Activated CD8-positive, alpha-beta memory T cell treated with anti-CD3 and anti-CD28 coated beads, Interleukin-2, amount 50 U/mL, for 4 hours (primary cell): ENCODE measurements at regions not wholly inside any gene's neighbourhood (a gene's known extent, or its start where the extent isn't known, plus 50 kb on each side); places are given as distances from the start of the nearest gene placed in this dataset.

Experiments used
- DNase-seq: peaks from one replicate; pipeline ENCODE4 v3.0.0-alpha.2; 2020

GRCh38 chr17:77479372-77480198, 338.8 kb downstream of the SEC14L1 start:
- no peak for DNase-seq

- no peak for DNase-seq
Measured at GRCh38 chr17:77480199-77480508, 339.4 kb downstream of the SEC14L1 start.

GRCh38 chr17:77480509-77481215, 339.9 kb downstream of the SEC14L1 start:
- DNase-seq, result no peak

GRCh38 chr17:77481476-77482374, 341.0 kb downstream of the SEC14L1 start:
- no peak for DNase-seq

GRCh38 chr17:77482375-77483127, 341.8 kb downstream of the SEC14L1 start:
- no peak for DNase-seq

GRCh38 chr17:77483128-77483598, 342.4 kb downstream of the SEC14L1 start:
- DNase-seq, result no peak

GRCh38 chr17:77484111-77484510, 343.3 kb downstream of the SEC14L1 start:
- no peak for DNase-seq

GRCh38 chr17:77485089-77485833, 344.5 kb downstream of the SEC14L1 start:
- no peak for DNase-seq

GRCh38 chr17:77487211-77487629, 346.5 kb downstream of the SEC14L1 start:
- DNase-seq, result no peak

- no peak for DNase-seq
Measured at GRCh38 chr17:77487677-77488530, 347.1 kb downstream of the SEC14L1 start.

GRCh38 chr17:77488531-77489238, 347.9 kb downstream of the SEC14L1 start:
- no peak for DNase-seq

- DNase-seq, result no peak
Measured at GRCh38 chr17:77489239-77489892, 348.6 kb downstream of the SEC14L1 start.

- DNase-seq, result no peak
Measured at GRCh38 chr17:77489893-77490255, 349.1 kb downstream of the SEC14L1 start.

- DNase-seq, result no peak
Measured at GRCh38 chr17:77490361-77491183, 349.8 kb downstream of the SEC14L1 start.

- DNase-seq, result no peak
Measured at GRCh38 chr17:77491921-77492445, 351.2 kb downstream of the SEC14L1 start.

- no peak for DNase-seq
Measured at GRCh38 chr17:77492446-77493237, 351.9 kb downstream of the SEC14L1 start.

- DNase-seq, result no peak
Measured at GRCh38 chr17:77493238-77493820, 352.6 kb downstream of the SEC14L1 start.
